ENCODE measurements at regions not wholly inside any gene's neighbourhood (a gene's known extent, or its start where the extent isn't known, plus 50 kb on each side); places are given as distances from the start of the nearest gene placed in this dataset.

- TF ChIP-seq CTCF (optimal IDR thresholded peaks at IDR 0.05 in 1 of 3, IDR thresholded peaks at IDR 0.05 in 1 of 3, conservative IDR thresholded peaks at IDR 0.05 in 1 of 3; ENCODE audit: extremely low read depth in 1 of 3, insufficient read depth in 2 of 3, low read length in 3 of 3) (no peak), EZH2 (IDR thresholded peaks at IDR 0.05; ENCODE audit: low read length) (no peak)
Observed at GRCh38 chrX:41025926-41026701, 59.1 kb upstream of the USP9X start.

Measured in keratinocyte (primary cell).